ENCODE measurements at regions not wholly inside any gene's neighbourhood (a gene's known extent, or its start where the extent isn't known, plus 50 kb on each side); places are given as distances from the start of the nearest gene placed in this dataset.

- H3K36me3 ChIP-seq (ENCODE audit: low read length): no peaks in the 10 kb centered on the region
- no peak overlapping the region for H3K4me3 ChIP-seq (ENCODE audit: insufficient read depth, low read length, poor library complexity, severe bottlenecking)
- no peak overlapping the region for H3K27ac ChIP-seq (ENCODE audit: low read depth, low read length)
- H2AFZ ChIP-seq (ENCODE audit: low read depth, low read length, severe bottlenecking): no peak overlapping the region
- no peaks in the 10 kb centered on the region for H4K20me1 ChIP-seq (ENCODE audit: low read depth, low read length)
- TF ChIP-seq, protein P1, sequence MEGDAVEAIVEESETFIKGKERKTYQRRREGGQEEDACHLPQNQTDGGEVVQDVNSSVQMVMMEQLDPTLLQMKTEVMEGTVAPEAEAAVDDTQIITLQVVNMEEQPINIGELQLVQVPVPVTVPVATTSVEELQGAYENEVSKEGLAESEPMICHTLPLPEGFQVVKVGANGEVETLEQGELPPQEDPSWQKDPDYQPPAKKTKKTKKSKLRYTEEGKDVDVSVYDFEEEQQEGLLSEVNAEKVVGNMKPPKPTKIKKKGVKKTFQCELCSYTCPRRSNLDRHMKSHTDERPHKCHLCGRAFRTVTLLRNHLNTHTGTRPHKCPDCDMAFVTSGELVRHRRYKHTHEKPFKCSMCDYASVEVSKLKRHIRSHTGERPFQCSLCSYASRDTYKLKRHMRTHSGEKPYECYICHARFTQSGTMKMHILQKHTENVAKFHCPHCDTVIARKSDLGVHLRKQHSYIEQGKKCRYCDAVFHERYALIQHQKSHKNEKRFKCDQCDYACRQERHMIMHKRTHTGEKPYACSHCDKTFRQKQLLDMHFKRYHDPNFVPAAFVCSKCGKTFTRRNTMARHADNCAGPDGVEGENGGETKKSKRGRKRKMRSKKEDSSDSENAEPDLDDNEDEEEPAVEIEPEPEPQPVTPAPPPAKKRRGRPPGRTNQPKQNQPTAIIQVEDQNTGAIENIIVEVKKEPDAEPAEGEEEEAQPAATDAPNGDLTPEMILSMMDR (IDR thresholded peaks at IDR 0.05; ENCODE audit: insufficient read depth, low read length, poor library complexity, severe bottlenecking): no peak
- TF ChIP-seq EZH2phosphoT487 (conservative IDR thresholded peaks at IDR 0.05; ENCODE audit: low read length): no peak
- no peaks in the 10 kb centered on the region for H3K79me2 ChIP-seq (ENCODE audit: insufficient read depth, low read length)
- no peak overlapping the region for H3K9ac ChIP-seq (ENCODE audit: low read length)
- H3K27me3 ChIP-seq (ENCODE audit: low read length): no peaks in the 10 kb centered on the region
- no peaks in the 10 kb centered on the region for H3F3A ChIP-seq (ENCODE audit: insufficient read depth)
- no peak overlapping the region for H3K4me2 ChIP-seq (ENCODE audit: low read depth, low read length, poor library complexity, severe bottlenecking)
- H3K9me3 ChIP-seq (ENCODE audit: insufficient read depth, low read length): no peaks in the 10 kb centered on the region
- H3K9me2 ChIP-seq (replicated peaks; ENCODE audit: insufficient read depth, low read length): no peaks in the 10 kb centered on the region; the same call in 1 of the 2 replicates
These were observed 170.5 kb downstream of the NNT start for GRCh38 chr5:43773478-43773844.

DNA sequence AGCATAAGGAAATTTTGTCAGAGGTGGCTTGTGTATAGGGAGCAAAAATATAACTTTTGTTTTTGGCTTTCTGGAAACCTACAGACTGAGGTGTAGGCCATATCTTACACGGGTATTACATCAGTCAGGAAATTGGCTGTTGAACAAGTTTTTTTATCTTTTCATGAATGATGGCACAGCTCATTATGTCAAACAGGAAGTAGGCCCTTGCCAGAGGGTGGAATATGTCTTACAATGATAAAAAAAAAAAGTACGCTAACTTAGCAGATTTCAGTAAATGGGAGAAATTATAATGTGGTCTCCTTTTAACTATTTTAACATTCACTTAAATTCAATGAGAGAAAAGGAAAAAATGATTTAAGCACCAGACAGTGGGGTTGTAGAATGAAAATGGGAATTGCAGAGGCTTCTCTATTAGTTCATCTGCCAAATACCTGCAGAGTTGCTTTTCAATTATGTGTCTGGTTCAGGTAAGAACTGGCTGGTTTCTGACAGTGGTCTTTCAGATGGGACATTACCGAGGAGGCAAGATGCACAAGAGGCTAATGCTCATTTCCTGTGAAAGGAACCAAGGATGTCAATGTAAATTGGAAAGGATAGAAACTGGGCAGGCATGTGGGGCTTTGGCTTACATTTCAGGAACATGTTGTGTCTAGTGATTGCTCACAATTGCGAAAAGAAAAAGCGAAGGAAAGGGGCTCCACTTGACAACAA, 169.9 kb downstream of the NNT start:
- Histone ChIP-seq H2AFZ (ENCODE audit: low read depth, low read length, severe bottlenecking) (no peak overlapping the region), H4K20me1 (ENCODE audit: low read depth, low read length) (no peaks in the 10 kb centered on the region), H3K79me2 (ENCODE audit: insufficient read depth, low read length) (no peaks in the 10 kb centered on the region), H3K36me3 (ENCODE audit: low read length) (no peaks in the 10 kb centered on the region), H3K9ac (ENCODE audit: low read length) (no peak overlapping the region), H3K27me3 (ENCODE audit: low read length) (no peaks in the 10 kb centered on the region), H3K4me3 (ENCODE audit: insufficient read depth, low read length, poor library complexity, severe bottlenecking) (no peak overlapping the region), H3K9me2 (replicated peaks; ENCODE audit: insufficient read depth, low read length) (no peaks in the 10 kb centered on the region; the same call in 1 of the 2 replicates), H3K27ac (ENCODE audit: low read depth, low read length) (no peak overlapping the region), H3K9me3 (ENCODE audit: insufficient read depth, low read length) (no peaks in the 10 kb centered on the region), H3F3A (ENCODE audit: insufficient read depth) (no peaks in the 10 kb centered on the region), H3K4me2 (ENCODE audit: low read depth, low read length, poor library complexity, severe bottlenecking) (no peak overlapping the region)
- no peak for TF ChIP-seq EZH2phosphoT487 (conservative IDR thresholded peaks at IDR 0.05; ENCODE audit: low read length)
- TF ChIP-seq, protein P1 (IDR thresholded peaks at IDR 0.05; ENCODE audit: insufficient read depth, low read length, poor library complexity, severe bottlenecking): no peak

- Histone ChIP-seq H3K4me3 (ENCODE audit: insufficient read depth, low read length, poor library complexity, severe bottlenecking) (no peak overlapping the region), H3K27ac (ENCODE audit: low read depth, low read length) (no peak overlapping the region), H3K9ac (ENCODE audit: low read length) (no peak overlapping the region), H2AFZ (ENCODE audit: low read depth, low read length, severe bottlenecking) (no peak overlapping the region), H3K9me3 (ENCODE audit: insufficient read depth, low read length) (no peaks in the 10 kb centered on the region), H3K36me3 (ENCODE audit: low read length) (no peaks in the 10 kb centered on the region), H3F3A (ENCODE audit: insufficient read depth) (no peaks in the 10 kb centered on the region), H3K4me2 (ENCODE audit: low read depth, low read length, poor library complexity, severe bottlenecking) (no peak overlapping the region), H3K9me2 (replicated peaks; ENCODE audit: insufficient read depth, low read length) (no peaks in the 10 kb centered on the region; the same call in 1 of the 2 replicates), H4K20me1 (ENCODE audit: low read depth, low read length) (no peaks in the 10 kb centered on the region), H3K79me2 (ENCODE audit: insufficient read depth, low read length) (no peaks in the 10 kb centered on the region), H3K27me3 (ENCODE audit: low read length) (no peaks in the 10 kb centered on the region)
- TF ChIP-seq EZH2phosphoT487 (conservative IDR thresholded peaks at IDR 0.05; ENCODE audit: low read length): no peak
These were observed 169.4 kb downstream of the NNT start for GRCh38 chr5:43772458-43772763.

DNA sequence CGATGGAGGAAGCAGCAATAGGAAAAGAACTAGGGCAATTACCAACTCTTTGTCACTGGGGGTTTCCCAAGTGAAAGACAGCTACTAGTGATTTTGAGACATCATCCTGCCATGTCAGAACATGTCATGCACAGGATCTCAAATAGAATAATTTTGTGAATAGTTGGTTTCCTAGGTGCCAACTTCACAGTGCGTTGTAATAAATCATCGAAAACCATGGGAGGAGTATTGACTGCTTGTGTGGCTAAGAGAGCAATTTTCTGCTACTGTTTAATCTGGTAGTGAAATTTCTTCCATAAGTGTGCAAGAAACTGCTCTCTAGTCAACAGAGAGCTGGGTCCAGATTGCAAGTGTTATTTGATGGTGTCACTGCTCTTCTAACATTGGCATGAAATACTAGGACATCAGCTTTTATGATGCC, 168.6 kb downstream of the NNT start:
- no peaks in the 10 kb centered on the region for H3K27me3 ChIP-seq (ENCODE audit: low read length)
- H3K79me2 ChIP-seq (ENCODE audit: insufficient read depth, low read length): no peaks in the 10 kb centered on the region
- H3K9me3 ChIP-seq (ENCODE audit: insufficient read depth, low read length): no peaks in the 10 kb centered on the region
- no peak overlapping the region for H3K9ac ChIP-seq (ENCODE audit: low read length)
- no peaks in the 10 kb centered on the region; the same call in 1 of the 2 replicates for H3K9me2 ChIP-seq (replicated peaks; ENCODE audit: insufficient read depth, low read length)
- TF ChIP-seq, protein P1 (IDR thresholded peaks at IDR 0.05; ENCODE audit: insufficient read depth, low read length, poor library complexity, severe bottlenecking): no peak
- no peak for TF ChIP-seq EZH2phosphoT487 (conservative IDR thresholded peaks at IDR 0.05; ENCODE audit: low read length)
- no peaks in the 10 kb centered on the region for H3F3A ChIP-seq (ENCODE audit: insufficient read depth)
- H3K36me3 ChIP-seq (ENCODE audit: low read length): no peaks in the 10 kb centered on the region
- H4K20me1 ChIP-seq (ENCODE audit: low read depth, low read length): no peaks in the 10 kb centered on the region
- no peak overlapping the region for H3K4me3 ChIP-seq (ENCODE audit: insufficient read depth, low read length, poor library complexity, severe bottlenecking)
- no peak overlapping the region for H2AFZ ChIP-seq (ENCODE audit: low read depth, low read length, severe bottlenecking)
- H3K4me2 ChIP-seq (ENCODE audit: low read depth, low read length, poor library complexity, severe bottlenecking): no peak overlapping the region
- H3K27ac ChIP-seq (ENCODE audit: low read depth, low read length): no peak overlapping the region

Data from SU-DHL-6 (cell line).